ENCODE measurements at regions not wholly inside any gene's neighbourhood (a gene's known extent, or its start where the extent isn't known, plus 50 kb on each side); places are given as distances from the start of the nearest gene placed in this dataset.

DNA sequence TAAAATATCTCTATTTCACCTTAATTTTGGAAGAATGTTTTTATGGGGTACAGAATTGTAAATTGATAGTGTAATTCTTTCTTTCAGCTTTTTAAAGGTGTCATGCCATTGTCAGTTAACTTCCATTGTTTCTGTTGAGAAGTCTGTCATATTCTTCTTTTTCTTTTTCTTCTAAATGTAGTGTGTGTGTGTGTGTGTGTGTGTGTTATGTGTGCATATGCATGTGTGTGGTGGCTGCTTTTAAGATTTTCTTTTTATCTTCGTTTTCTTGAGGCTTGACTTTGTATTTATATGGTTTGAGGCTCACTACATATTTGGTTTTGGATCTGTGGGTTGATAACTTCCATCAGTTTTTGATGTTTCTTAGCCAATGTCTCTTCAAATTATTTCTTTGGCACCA, 176.5 kb downstream of the OGFRL1 start:
- TF ChIP-seq, protein P1, sequence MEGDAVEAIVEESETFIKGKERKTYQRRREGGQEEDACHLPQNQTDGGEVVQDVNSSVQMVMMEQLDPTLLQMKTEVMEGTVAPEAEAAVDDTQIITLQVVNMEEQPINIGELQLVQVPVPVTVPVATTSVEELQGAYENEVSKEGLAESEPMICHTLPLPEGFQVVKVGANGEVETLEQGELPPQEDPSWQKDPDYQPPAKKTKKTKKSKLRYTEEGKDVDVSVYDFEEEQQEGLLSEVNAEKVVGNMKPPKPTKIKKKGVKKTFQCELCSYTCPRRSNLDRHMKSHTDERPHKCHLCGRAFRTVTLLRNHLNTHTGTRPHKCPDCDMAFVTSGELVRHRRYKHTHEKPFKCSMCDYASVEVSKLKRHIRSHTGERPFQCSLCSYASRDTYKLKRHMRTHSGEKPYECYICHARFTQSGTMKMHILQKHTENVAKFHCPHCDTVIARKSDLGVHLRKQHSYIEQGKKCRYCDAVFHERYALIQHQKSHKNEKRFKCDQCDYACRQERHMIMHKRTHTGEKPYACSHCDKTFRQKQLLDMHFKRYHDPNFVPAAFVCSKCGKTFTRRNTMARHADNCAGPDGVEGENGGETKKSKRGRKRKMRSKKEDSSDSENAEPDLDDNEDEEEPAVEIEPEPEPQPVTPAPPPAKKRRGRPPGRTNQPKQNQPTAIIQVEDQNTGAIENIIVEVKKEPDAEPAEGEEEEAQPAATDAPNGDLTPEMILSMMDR (IDR thresholded peaks at IDR 0.05), result no peak
- TF ChIP-seq POLR2AphosphoS5 (IDR thresholded peaks at IDR 0.05), result no peak
- no peak for TF ChIP-seq POLR2A (IDR thresholded peaks at IDR 0.05)

Data from breast epithelium (tissue), 3 donors.